Mucosa of stomach (tissue), 1 donor: ENCODE measurements at regions not wholly inside any gene's neighbourhood (a gene's known extent, or its start where the extent isn't known, plus 50 kb on each side); places are given as distances from the start of the nearest gene placed in this dataset.
"Not testable (repeated sequence)": the region's sequence is repeated elsewhere in the genome, so short reads cannot be mapped to it uniquely, and the experiment has no call there.

Source experiments
- H3K27me3 ChIP-seq: one replicate; pipeline ENCODE4 v1.7.0; 2013; ENCODE audit warnings: mild to moderate bottlenecking, low read length; ENCODE audit not compliant: control insufficient read depth, insufficient read depth
- H3K36me3 ChIP-seq: one replicate; pipeline ENCODE4 v1.7.0; 2013; ENCODE audit warnings: low read length; ENCODE audit not compliant: control insufficient read depth, insufficient read depth
- H3K4me1 ChIP-seq: one replicate; pipeline ENCODE4 v1.7.0; 2013; ENCODE audit warnings: mild to moderate bottlenecking, low read length; ENCODE audit not compliant: control insufficient read depth, insufficient read depth
- H3K4me3 ChIP-seq: one replicate; pipeline ENCODE4 v1.7.0; 2013; ENCODE audit warnings: low read length
- H3K9ac ChIP-seq: one replicate; pipeline ENCODE4 v1.7.0; 2013; ENCODE audit warnings: mild to moderate bottlenecking, low read length, moderate library complexity
- H3K9me3 ChIP-seq: one replicate; pipeline ENCODE4 v1.7.0; 2013; ENCODE audit warnings: mild to moderate bottlenecking, low read length, moderate library complexity; ENCODE audit not compliant: control insufficient read depth
- donor health status: Pancreatic carcinoma.

DNA sequence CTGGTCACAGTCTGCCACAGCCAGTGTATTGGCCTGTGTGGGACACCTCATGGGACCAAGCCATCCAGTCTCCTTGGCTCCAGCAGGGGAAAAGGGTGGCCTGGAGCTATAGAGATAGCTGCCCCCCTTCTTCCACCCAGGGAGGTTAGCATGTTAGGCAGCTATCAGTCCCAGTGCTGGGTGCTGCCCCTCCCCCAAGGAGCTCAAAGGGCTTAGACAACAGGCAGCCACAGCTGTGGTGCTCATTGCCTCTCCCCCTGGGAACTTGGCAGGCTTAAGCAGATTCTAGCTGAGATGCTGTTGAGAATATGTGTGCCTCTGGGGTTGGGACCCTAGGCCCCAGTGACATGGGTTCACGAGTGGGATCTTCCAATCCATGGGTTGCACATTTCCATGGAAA is 226.0 kb upstream of the PTGER4 start:
- Histone ChIP-seq H3K9ac (no peak overlapping the region), H3K36me3 (no peaks in the 10 kb centered on the region), H3K4me3 (no peak overlapping the region), H3K27me3 (no peaks in the 10 kb centered on the region), H3K9me3 (no peaks in the 10 kb centered on the region), H3K4me1 (no peaks in the 10 kb centered on the region)

DNA sequence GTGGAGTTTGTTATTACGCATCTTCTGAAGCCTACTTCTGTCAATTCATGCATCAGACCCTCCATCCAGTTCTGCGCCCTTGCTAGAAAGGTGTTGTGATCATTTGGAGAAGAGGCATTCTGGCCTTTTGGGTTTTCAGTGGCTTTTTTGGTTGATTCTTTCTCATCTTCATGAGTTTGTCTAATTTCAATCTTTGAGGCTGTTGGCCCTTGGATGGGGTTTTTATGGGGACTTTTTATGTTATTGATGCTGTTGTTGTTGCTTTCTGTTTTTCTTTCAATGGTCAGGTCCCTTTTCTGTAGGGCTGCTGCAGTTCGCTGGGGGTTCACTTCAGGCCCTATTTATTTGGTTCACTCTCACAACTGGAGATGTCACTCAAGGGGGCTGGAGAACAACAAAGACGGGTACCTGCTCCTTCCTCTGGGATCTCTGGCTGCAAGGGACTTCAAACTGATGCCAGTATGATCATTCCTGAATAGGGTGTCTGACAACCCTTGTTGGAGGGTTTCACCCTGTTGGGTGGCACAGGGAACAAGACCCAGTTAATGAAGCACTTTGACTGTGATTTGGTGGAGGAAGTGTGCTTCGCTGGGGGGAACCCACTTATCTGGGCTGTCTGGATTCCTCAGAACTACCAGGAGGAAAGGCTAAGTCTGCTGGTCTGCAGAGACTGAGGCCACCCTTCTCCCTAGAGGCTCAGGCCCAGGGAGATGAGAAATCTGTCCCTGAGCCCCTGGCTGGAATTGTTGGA is 226.7 kb upstream of the PTGER4 start:
- no peaks in the 10 kb centered on the region for H3K27me3 ChIP-seq
- H3K9me3 ChIP-seq, result no peaks in the 10 kb centered on the region
- H3K36me3 ChIP-seq, result no peaks in the 10 kb centered on the region

DNA sequence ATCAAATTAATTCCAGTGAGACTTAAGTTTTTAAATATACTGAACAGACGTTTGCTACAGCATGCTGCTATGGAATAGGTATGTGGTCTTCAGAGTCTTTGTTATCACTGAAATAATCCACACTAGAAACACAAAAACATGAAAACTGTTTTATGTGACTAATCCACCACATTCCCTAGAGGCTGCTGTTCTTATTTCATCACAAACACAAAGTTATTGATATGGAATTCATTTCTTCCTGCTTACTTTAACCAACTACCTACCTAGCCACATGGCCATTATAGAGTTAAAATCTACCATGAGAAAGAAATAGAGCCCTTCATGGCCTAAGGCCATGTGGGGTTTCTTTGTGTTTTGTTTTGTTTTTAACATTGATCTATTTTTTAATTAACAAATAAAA is 232.3 kb upstream of the PTGER4 start:
- peaks cover 3% of the 10 kb centered on the region for H3K4me1 ChIP-seq
- H3K9ac ChIP-seq, result no peak overlapping the region
- H3K9me3 ChIP-seq, result no peaks in the 10 kb centered on the region
- no peaks in the 10 kb centered on the region for H3K27me3 ChIP-seq
- H3K36me3 ChIP-seq, result no peaks in the 10 kb centered on the region
- no peak overlapping the region for H3K4me3 ChIP-seq

More for the DNA sequence above, 226.7 kb upstream of the PTGER4 start:
- no peak overlapping the region for H3K9ac ChIP-seq
- no peak overlapping the region for H3K4me3 ChIP-seq
- H3K4me1 ChIP-seq, result no peaks in the 10 kb centered on the region

DNA sequence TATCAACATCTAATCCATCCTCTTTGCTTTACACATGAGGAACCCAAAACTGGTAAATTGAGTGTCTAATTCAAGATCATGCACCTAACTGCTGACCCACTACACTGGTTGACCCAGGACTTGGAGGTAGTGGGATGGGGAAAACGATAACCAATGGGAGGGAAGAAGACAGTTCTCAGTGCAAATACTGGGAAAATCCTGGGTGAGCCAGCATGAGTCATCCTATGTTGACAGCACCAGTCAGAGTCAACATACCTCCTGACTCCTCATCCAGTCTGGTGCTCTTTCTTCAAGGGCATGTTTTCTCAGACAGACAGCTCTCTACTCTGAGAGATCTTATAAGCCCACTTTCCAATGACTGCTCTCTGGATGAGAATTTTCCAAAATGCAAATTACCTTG is 232.8 kb upstream of the PTGER4 start:
- peaks cover 8% of the 10 kb centered on the region for H3K4me1 ChIP-seq
- H3K9me3 ChIP-seq, result no peaks in the 10 kb centered on the region
- no peaks in the 10 kb centered on the region for H3K36me3 ChIP-seq
- no peak overlapping the region for H3K9ac ChIP-seq
- no peaks in the 10 kb centered on the region for H3K27me3 ChIP-seq
- no peak overlapping the region for H3K4me3 ChIP-seq

DNA sequence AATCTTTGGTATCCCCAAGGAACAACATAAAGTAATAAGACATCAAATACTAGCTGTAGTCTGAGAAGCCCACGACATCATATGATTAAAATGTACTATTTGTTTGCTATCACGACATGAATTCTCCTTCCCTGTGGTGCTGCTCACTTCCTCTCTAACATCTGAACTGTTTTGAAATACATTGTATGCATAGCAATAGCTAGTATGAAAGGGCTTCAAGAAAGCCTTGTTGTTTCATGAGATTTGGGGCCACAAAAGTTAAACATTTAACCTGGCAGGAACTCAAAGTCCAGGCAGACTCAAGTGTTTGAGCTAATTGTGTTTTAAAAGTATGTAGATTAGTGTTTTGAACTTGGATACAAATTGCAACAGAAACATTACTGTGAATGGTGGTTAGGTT is 237.4 kb upstream of the PTGER4 start:
- no peaks in the 10 kb centered on the region for H3K9me3 ChIP-seq
- no peak overlapping the region for H3K4me3 ChIP-seq
- H3K9ac ChIP-seq, result no peak overlapping the region
- H3K36me3 ChIP-seq, result no peaks in the 10 kb centered on the region
- no peaks in the 10 kb centered on the region for H3K27me3 ChIP-seq
- H3K4me1 ChIP-seq, result peaks cover 14% of the 10 kb centered on the region

DNA sequence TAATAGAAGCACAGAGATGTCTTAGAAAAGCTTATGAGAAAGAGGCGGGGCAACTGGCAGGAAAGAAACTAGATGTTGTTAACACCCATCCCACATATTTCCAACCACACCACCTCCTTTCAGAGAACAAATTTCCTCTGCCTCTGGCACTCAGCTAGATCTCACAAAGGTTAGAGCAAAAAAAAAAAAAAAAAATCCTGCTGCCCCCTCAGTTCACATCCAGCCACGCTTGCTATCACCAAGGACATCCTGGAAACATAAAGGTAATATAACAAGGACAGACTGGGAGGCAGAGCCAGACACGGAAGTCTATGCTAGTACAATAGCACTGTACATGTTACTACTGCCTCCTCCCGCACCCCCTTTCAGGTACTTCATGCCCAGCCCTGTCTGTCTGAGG is 238.0 kb upstream of the PTGER4 start:
- no peaks in the 10 kb centered on the region for H3K36me3 ChIP-seq
- no peak overlapping the region for H3K9ac ChIP-seq
- peaks cover 19% of the 10 kb centered on the region for H3K4me1 ChIP-seq
- H3K4me3 ChIP-seq, result no peak overlapping the region
- no peaks in the 10 kb centered on the region for H3K27me3 ChIP-seq
- H3K9me3 ChIP-seq, result no peaks in the 10 kb centered on the region

DNA sequence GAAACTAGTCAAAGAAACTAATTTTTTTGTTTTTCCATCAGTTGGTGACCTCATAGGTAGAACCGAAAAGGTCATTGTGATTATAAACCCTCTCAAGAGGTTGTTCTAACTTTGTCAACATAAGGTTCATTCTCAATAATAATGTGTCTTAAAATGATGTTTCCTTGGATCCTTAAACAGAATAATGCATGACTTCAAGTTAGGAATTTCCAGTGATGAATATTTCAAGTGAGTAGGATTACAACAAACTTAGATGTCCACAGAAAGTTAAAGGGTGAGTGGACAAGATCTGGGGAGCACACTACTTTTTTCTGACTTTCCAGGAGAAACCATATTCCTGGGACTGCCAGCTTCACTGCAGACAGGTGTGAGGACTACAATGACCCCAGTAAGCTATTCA is 239.0 kb upstream of the PTGER4 start:
- no peak overlapping the region for H3K4me3 ChIP-seq
- no peaks in the 10 kb centered on the region for H3K36me3 ChIP-seq
- H3K27me3 ChIP-seq, result no peaks in the 10 kb centered on the region
- H3K9me3 ChIP-seq, result no peaks in the 10 kb centered on the region
- peaks cover 21% of the 10 kb centered on the region for H3K4me1 ChIP-seq
- H3K9ac ChIP-seq, result no peak overlapping the region

DNA sequence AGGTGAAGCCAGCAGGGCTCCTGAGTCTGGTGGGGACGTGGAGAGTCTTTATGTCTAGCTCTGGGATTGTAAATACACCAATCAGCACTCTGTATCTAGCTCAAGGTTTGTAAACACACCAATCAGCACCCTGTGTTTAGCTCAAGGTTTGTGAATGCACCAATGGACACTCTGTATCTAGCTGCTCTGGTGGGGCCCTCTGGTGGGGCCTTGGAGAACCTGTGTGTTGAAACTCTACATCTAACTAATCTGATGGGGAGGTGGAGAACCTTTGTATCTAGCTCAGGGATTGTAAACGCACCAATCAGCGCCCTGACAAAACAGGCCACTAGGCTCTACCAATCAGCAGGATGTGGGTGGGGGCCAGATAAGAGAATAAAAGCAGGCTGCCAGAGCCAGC is 240.6 kb upstream of the PTGER4 start:
- H3K4me3 ChIP-seq, H3K9me3 ChIP-seq, H3K36me3 ChIP-seq, H3K9ac ChIP-seq, H3K27me3 ChIP-seq: not testable (repeated sequence)
- H3K4me1 ChIP-seq, result peaks cover 21% of the 10 kb centered on the region

DNA sequence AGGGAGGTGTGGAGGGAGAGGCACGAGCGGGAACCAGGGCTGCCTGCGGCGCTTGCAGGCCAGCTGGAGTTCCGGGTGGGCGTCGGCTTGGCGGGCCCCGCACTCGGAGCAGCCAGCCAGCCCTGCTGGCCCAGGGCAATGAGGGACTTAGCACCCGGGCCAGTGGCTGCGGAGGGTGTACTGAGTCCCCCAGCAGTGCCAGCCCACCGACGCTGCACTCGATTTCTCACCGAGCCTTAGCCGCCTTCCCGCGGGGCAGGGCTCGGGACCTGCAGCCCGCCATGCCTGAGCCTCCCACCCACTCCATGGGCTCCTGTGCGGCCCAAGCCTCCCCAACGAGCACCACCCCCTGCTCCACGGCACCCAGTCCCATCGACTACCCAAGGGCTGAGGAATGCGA is 241.1 kb upstream of the PTGER4 start:
- H3K4me1 ChIP-seq, result peaks cover 21% of the 10 kb centered on the region
- H3K36me3 ChIP-seq, H3K9ac ChIP-seq, H3K4me3 ChIP-seq, H3K27me3 ChIP-seq, H3K9me3 ChIP-seq: not testable (repeated sequence)

DNA sequence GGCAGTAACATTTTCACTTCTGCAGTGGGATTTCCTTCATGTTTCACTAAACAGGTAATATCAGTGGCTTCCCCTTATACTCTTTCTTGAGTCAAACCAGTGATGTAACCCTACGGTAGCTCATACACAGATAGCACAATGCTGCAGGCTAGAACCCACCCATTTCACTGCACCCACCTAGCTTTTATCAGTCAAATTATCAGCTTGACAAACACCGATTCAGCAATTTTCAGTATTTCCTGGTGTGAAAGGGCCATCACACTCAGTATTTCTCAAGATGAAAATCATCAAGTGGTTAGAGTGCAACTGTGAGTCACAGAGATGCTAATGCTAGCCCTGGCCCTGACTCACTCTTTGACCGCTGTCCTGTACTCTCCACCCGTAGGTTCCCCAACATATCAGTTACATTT is 242.3 kb upstream of the PTGER4 start:
- Histone ChIP-seq H3K4me3 (no peak overlapping the region), H3K36me3 (no peaks in the 10 kb centered on the region), H3K27me3 (no peaks in the 10 kb centered on the region), H3K9ac (no peak overlapping the region), H3K4me1 (peaks cover 24% of the 10 kb centered on the region), H3K9me3 (no peaks in the 10 kb centered on the region)

DNA sequence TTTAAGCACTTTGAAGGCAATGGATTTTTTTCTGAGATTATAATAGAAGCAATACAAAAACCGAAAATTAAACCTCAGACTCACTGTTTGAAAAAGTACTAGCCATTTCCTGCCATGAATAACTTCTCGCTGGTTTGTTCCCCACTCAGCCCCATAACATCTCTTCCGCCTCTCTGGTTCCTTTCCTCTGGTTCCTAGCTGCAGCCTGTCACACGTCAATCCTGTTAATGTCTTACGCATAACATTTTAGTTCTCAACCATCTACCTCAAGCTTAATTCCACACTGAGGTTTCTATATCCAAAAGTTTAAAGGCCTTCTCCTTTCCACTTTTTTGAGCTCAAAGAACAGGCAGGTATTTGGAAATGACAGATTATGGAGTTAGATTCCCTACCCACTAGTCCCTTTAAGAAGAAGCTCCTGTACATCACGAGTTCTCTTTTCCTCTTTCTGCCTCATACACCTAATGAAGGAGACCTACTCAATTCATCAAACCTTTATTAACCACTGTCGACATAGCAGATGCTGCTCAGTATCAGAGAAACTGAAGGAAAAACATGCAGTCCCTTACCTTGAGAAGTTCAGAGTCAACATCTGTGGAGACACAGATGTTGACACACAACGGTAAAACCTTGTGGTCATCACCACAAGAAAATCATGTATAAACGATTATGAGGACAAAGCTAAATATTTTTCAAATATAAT is 243.0 kb upstream of the PTGER4 start:
- H3K27me3 ChIP-seq, result no peaks in the 10 kb centered on the region
- H3K4me1 ChIP-seq, result peaks cover 17% of the 10 kb centered on the region
- no peaks in the 10 kb centered on the region for H3K9me3 ChIP-seq
- H3K4me3 ChIP-seq, result no peak overlapping the region
- H3K9ac ChIP-seq, result no peak overlapping the region
- H3K36me3 ChIP-seq, result no peaks in the 10 kb centered on the region

DNA sequence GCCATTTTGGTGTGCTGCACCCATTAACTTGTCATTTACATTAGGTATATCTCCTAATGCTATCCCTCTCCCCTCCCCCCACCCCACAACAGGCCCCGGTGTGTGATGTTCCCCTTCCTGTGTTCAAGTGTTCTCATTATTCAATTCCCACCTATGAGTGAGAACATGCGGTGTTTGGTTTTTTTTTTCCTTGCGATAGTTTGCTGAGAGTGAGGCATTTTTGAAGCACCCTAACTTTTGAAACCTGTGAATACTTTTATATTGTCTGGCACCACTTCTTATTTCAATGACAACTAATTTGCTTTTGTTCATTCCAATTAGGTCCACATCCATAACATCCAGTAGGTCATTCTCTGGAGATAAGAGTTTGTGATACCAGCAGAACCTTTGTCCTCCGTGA is 244.0 kb upstream of the PTGER4 start:
- peaks cover 27% of the 10 kb centered on the region for H3K4me1 ChIP-seq
- H3K27me3 ChIP-seq, H3K36me3 ChIP-seq, H3K9ac ChIP-seq, H3K9me3 ChIP-seq, H3K4me3 ChIP-seq: not testable (repeated sequence)
